Stimulated activated CD4-positive, alpha-beta T cell treated with anti-CD3 and anti-CD28 coated beads, Interleukin-12 subunit alpha, Interleukin-12 subunit beta, amount 100 ng/mL, for 48 hours (primary cell): ENCODE measurements at regions not wholly inside any gene's neighbourhood (a gene's known extent, or its start where the extent isn't known, plus 50 kb on each side); places are given as distances from the start of the nearest gene placed in this dataset.

Experiments used
- DNase-seq, 3 donors: peaks; one replicate each; pipeline ENCODE4 v3.0.0-alpha.2; 2020; ENCODE audit warnings: low read depth in 2 of 3, low spot score in 1 of 3

DNA sequence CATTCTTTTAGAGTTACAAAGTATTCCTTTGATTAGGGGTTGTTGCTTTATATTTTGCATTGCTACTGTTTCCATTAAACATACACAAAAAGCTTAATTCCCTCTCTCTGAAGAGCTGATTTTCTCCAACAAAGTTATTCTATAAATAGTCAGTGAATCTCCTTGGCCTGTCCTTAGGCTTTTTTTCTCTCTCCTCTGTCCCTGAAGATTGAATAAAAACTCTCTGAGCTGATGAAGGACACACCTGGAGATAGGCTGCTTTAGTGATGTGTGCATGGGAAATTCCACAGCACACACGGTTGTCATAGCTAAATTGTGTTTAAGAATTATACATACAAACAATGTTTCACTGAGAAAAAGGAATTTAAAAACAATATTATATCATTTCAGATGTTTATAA lies 90.5 kb upstream of the TMEM106B start:
- DNase-seq, result no peak

DNA sequence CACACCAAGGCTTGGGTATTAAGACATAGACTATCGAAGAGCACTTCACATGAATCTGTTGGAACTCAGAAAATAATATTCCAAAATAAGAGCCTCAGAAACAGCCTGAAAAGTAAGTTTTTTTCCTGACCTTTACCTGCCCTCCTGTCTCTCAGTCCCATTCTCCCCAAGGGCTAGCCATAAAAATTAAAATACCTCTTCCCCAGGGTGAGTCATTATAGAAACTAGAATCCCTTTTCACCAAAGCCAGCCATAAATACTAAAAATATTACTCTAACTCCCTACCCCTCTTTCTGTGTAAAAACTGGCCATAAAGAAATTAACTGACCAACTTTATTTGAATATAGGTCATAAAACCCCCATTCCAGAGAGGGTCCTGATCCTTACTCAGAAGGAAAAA lies 87.9 kb upstream of the TMEM106B start:
- DNase-seq, result no peak

DNA sequence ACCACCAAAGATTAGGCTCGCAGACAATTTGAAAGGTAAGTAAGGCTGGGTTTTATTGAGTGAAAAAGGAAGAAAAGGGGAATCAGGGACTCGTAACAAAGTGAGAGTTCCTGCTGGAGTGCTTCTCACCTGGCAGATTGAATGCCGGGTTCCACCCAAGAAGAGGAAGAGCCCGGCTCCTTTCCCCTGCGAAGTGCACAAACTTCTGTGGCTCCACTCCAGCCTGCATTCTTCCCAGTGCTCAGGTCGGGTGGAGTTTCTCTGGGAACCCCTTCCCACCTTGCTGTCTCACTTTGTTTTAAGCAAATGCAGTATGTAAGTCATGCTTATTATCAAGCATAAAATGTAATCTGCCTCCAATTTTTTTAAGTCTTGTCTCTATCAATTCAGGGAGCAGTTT lies 87.1 kb upstream of the TMEM106B start:
- DNase-seq, result no peak

DNA sequence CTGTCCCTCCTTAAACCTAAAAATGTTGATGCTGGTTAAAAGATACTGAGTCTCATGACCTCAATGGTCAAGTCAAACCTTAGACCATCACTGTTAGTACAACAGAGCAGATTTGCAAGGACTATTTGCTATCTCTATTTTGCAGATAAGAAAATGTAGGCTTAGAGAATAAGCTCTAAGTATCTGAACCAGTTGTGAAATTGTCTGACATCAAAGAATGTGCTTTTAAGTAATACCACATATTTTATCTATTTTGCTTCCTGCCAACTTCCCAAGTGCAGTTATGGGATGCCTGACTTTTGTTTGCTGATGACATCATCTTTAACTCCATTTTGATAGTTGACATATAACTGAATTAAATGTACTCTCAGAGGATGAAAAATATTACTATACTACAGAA lies 83.6 kb upstream of the TMEM106B start:
- no peak for DNase-seq

DNA sequence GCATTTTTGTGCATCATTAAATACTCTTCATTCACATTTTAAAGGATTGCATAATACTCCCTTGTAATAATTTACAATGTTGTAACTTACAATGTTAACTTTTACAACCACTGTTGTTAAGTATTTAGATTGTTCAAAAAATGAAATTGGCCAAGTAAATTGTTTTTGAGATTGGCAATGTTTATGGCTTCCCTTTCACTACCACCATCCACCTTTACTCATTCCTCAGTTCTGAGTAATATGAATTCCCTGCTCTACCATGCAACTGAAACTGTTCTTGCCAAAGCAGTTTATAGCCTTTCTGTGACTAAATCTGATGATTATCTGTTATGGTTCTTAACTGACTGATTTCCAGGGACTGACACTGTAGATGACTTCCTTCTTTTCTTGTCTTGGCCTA lies 80.5 kb upstream of the TMEM106B start:
- no peak for DNase-seq

DNA sequence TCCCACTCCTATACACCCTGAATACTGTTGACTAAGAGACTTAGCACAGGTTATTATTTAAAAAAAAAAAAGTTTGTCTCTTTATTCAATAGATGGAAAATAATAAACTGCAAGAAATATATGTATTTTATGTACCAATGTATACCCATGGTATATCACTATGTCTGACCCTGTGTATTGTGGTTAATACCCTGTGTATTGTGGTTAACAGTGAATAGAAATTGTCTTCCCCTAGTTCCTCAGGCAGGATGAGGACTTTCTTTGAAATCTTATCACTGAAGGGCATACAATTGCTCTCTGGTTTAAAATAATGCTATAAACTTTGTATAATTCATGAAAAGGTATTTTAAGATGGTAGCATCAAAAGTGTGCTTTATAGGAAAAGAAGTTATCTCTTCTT lies 80.0 kb upstream of the TMEM106B start:
- no peak for DNase-seq

DNA sequence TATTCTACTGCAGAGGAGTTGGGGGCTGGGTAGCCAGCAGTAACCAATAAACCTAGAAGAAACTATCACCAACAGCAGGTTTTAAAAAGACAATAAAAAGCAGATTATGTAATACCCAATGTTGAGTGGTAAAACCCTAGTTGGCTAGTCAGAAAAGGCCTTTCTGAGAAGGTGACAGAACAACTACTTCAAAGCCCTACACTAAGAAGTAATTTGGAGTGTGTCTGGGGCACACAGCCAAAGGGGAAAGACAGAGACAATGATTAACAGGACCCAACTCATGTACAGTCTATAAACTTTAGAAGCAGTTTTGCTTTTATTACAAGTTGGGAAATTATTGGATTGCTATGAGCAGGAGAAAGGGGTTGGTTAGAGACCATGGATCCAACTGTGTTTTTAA lies 77.2 kb upstream of the TMEM106B start:
- no peak for DNase-seq

DNA sequence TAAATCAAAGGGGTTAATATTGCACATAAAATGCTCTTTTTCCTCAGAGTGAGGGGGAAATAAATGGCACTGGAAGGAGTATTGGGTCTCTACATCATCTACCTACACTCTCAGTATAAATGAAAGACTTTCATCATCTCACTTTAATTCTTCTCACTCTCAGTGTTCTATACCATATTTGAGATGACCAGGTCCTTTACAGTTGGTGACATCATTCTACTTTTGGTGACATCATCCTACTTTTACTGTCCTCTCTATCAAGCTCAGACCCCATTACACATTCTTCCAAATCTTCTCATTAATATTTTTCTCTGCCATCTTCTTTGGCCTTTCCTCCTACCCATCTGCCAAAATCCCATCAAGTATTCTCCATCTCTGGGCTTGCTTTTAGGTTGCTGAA lies 74.6 kb upstream of the TMEM106B start:
- DNase-seq, result no peak

DNA sequence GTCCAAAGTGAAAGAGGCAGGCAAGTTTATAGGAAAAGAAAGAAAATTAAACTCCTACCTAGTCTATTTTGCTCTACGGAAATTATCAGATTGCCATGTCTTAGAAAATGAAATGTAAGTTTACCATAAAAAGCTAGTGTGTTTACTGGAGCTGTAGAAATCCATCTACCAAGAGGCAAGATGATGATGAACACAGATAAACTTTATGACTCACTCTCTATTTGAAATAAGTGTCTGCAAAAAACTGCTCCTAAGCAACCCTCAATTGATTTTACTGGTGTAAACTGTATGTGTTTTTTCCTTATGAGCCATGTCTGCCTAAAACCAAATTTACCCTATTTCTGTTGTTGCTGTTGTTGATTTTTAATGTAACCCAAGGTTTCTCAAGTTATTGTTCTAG lies 73.8 kb upstream of the TMEM106B start:
- no peak for DNase-seq

DNA sequence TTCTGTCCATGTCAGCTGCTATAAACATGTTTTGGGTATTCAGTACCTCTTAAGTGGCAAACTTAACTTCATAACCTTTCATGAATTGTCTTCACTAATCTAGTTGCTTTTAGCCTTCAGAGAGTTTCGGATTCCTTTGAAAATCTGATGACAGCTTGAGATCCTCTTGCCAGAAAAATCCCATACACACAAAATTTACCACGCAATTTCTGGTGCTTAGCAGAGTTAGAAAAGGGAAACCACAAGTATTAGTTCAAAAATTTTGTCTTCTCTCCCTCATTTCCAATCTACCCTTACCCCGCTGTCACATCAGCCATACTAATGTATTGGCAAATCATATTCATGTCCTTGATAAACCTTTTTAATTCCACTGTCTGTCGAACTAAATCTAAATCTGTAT lies 72.7 kb upstream of the TMEM106B start:
- DNase-seq, result no peak

DNA sequence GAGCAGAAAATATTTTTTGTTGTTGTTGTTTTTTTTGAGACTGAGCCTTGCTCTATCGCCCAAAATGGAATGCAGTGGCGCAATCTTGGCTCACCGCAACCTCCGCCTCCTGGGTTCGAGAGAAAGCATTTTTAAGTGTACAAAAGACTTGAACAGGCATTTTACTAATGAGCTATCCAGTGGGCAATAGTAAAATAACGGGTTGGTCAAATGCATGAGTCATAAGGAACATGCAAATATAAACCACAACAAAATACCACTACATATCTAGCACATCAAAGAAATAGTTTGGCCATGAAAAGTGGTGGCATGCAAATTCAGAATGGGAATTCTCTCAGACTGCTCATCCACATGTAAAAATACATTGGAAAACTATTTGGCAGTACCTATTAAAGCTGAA lies 71.7 kb upstream of the TMEM106B start:
- no peak for DNase-seq

DNA sequence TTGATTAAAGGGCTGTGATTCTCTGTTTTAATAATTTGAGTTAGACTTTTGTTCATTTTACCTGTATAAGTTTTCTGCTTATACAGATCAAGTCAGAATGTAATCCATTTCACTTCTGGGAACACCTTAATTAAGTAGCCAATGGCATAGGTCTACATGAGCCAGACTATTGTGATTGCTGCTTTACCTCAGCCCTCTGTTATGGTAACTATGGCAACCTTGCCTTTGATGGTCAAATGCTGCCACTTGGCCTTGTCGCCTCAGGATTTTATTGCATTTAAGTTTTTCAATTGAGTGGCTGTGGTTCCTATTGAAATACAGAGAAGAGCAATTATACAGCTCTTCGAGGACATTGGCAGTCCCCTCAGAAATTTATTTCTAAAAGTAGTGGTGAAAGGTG lies 64.3 kb upstream of the TMEM106B start:
- no peak for DNase-seq

DNA sequence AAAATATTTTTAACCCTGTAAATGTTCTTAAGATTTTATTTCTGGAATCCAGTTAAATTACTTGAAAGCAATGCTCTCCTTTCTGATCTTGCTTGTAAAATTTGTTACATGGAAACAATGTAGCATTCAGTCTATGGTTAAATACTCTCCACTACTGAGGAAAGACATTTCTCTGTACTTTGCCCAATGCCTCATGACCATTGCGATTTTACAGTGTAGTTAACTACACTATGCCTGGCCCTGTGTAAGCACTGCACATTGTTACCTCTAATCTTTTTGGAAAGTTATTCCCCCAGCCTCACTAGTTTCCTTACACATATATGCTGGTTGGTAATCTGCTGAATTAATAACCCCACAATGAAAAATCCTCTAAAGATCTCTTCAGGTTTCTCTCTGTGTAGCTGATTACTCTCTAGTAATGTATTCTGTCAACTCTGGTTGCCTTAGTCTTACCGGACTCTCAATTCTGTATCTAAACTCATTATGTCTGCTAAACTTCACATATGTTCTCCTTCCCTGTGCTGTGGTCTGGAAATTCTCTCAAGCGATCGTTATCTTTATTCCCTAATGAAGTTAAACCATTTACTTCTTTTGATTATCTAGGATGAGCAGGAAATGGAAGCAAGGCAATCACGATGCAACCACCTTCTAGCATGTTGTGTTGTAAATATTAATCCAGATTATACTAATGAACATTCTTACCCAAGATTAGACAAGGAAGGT lies 58.7 kb upstream of the TMEM106B start:
- DNase-seq, result no peak

DNA sequence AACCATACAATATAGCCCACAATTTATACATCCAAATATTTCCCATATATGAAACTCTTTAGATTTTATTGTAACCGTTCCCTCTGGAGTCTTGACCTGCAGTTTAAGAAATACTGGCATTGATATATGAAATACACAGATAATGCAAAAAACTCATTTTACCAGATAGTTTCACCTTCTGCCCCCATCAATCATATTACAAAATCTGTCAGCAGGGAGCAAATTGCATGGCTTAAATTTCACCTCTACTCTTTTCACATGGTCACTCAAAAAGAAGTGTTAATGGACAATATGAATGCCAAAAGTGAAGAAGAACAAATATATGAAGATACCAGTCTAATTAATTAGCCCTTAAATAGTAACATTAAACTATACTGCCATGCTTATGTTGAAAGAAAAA lies 57.0 kb upstream of the TMEM106B start:
- no peak for DNase-seq

DNA sequence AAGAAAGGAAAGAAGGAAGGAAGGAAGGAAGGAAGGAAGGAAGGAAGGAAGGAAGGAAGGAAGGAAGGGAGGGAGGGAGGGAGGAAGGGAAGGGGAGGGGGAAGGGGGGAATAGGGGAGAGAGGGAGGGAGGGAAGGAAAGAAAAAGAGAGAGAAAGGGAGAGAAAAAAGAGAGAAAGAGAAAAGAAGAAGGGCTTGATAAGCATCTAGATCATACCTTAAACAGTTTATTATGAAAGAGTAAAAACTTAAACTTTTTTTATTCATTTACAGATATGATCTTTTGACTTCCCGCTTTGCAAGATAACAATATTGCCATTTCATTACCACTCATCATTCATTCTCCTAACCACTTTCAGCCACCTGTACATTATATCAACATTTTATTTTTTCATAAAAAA lies 53.6 kb upstream of the TMEM106B start:
- DNase-seq, result no peak

DNA sequence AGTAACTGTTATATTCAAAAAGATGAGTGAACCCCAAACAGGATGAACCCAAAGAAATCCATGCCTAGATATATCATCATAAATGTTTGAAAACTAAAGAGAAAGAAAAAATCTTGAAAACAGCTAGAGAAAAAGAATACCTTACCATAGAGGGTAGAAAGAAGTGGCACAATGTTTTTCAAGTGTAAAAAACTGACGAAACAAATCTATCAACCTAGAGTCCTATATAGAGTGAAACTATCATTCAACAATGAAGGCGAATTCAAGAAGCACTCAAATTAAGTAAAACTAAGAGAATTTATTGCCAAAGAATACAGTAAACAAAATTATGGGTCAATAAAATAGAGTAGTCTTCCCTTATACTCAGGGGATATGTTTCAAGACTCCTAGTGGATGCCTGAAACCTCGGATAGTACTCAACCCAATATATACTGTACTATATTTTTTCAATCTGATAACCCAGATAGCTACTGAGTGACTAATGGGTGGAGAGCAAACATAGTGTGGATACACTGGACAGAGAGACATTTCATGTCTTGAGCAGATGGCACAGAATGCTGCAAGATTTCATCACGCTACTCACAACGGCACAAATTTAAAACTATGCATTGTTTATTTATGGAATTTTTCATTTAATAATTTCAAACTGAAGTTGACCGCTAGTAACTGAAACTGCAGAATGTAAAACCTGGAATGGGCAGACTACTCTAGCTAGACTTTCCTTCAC lies 52.6 kb upstream of the TMEM106B start:
- DNase-seq, result no peak

DNA sequence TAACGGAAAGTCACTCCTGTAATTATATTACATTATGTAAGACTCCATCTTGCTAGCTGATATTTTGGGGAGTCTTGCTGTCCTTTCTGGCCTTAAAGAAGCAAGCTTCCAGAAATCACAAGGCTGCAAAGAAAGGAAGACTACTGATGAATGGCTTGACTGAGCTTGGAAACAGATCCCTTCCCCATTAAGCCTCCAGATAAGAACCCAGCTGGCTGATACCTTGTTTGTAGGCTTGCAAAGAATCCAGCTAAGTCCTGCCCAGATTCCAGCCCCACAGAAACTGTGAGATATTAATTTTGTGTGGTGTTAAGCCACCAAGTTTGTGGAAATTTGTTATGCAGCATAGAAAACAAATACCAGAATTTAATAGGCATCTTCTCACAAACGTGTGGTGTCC lies 49.9 kb upstream of the TMEM106B start:
- no peak for DNase-seq
